ENCODE measurements at regions not wholly inside any gene's neighbourhood (a gene's known extent, or its start where the extent isn't known, plus 50 kb on each side); places are given as distances from the start of the nearest gene placed in this dataset.

DNA sequence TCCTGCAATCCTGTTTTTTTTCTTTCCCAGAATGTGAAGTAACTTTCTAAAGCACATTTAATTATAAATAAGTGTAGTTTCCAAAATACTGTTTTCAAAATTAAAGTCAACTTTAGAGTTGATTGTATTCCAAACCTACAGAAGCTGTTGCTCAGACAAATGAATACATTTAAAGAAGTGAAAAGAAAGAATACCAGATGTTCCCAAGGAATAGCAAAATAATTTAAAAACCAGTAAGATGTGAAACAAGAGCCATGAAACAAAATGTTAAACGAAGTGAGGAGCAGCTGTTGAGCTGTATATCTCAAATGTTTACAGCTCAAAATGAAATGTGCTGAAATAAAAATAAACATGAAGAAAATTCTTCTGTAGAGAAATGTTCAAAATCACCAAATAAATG is 627.4 kb upstream of the NDST4 start:
- Mint-ChIP-seq H3K27me3 (ENCODE audit: unreplicated experiment) (no peaks in the 10 kb centered on the region), H3K4me3 (ENCODE audit: low read depth, unreplicated experiment) (no peak overlapping the region), H3K9me3 (ENCODE audit: low read depth, unreplicated experiment) (no peaks in the 10 kb centered on the region), H3K36me3 (ENCODE audit: insufficient read depth, unreplicated experiment) (no peaks in the 10 kb centered on the region), H3K27ac (ENCODE audit: unreplicated experiment) (no peak overlapping the region), H3K4me1 (ENCODE audit: low read depth, unreplicated experiment) (no peaks in the 10 kb centered on the region)
- TF ChIP-seq, protein P1, sequence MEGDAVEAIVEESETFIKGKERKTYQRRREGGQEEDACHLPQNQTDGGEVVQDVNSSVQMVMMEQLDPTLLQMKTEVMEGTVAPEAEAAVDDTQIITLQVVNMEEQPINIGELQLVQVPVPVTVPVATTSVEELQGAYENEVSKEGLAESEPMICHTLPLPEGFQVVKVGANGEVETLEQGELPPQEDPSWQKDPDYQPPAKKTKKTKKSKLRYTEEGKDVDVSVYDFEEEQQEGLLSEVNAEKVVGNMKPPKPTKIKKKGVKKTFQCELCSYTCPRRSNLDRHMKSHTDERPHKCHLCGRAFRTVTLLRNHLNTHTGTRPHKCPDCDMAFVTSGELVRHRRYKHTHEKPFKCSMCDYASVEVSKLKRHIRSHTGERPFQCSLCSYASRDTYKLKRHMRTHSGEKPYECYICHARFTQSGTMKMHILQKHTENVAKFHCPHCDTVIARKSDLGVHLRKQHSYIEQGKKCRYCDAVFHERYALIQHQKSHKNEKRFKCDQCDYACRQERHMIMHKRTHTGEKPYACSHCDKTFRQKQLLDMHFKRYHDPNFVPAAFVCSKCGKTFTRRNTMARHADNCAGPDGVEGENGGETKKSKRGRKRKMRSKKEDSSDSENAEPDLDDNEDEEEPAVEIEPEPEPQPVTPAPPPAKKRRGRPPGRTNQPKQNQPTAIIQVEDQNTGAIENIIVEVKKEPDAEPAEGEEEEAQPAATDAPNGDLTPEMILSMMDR (IDR thresholded peaks at IDR 0.05; ENCODE audit: unreplicated experiment) = no peak
- CTCF ChIA-PET = no interaction called here
- DNase-seq = no peak
- intact Hi-C loops (cut with micrococcal nuclease; ENCODE audit: unreplicated experiment) = no loop called here
- no TSS peak for BruUV-seq (replicated peaks)

DNA sequence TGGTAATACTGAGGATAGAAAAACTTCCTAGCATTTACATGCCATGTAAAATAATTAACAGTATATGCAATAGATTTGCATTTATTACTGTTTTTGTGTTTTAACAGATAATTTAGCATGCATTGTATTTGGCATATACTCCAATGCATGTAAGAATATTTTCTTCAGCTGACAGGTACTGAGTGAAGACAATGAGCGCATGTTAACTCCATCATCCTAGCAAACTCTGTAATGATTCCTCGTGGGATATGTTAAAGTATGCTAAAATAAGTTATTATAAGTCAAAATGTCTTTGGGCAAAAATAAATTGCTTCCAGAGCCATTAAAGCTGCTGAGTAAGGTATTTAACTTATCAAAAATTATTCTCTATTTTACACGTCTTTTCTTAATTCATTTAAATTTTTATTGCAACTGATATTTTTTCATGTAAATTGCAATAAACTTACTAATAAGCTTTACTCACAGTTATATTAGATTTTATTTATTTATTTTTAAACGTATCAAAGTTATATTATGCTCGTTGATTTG is 616.4 kb upstream of the NDST4 start:
- no peaks in the 10 kb centered on the region for H3K4me1 Mint-ChIP-seq (ENCODE audit: low read depth, unreplicated experiment)

DNA sequence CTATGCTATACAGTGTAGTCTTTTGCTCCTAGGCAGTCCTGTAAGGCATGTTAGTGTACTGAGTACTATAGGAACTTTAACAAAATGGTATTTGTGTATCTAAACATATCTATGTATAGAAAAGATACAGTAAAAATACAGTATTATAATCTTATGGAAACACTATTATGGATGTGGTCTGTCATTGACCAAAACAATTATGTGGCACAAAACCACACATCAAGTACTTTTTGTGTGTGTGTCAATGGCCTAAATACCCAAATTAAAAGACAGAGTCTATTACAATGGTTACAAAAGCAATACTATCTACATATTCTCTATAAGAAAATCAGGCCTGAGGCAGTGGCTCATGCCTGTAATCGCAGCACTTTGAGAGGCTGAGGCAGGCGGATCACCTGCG is 610.2 kb upstream of the NDST4 start:
- CTCF ChIA-PET = no interaction called here
- DNase-seq = no peak
- BruUV-seq (replicated peaks) = no TSS peak
- TF ChIP-seq, protein P1 (IDR thresholded peaks at IDR 0.05; ENCODE audit: unreplicated experiment) = no peak
- Mint-ChIP-seq H3K27me3 (ENCODE audit: unreplicated experiment) (no peaks in the 10 kb centered on the region), H3K9me3 (ENCODE audit: low read depth, unreplicated experiment) (no peaks in the 10 kb centered on the region), H3K4me1 (ENCODE audit: low read depth, unreplicated experiment) (no peaks in the 10 kb centered on the region), H3K36me3 (ENCODE audit: insufficient read depth, unreplicated experiment) (no peaks in the 10 kb centered on the region), H3K27ac (ENCODE audit: unreplicated experiment) (no peak overlapping the region), H3K4me3 (ENCODE audit: low read depth, unreplicated experiment) (no peak overlapping the region)
- intact Hi-C loops (cut with micrococcal nuclease; ENCODE audit: unreplicated experiment) = no loop called here

More for the DNA sequence above, 616.4 kb upstream of the NDST4 start:
- no peak for DNase-seq
- intact Hi-C loops (cut with micrococcal nuclease; ENCODE audit: unreplicated experiment) = no loop called here
- BruUV-seq (replicated peaks) = no TSS peak
- Mint-ChIP-seq H3K9me3 (ENCODE audit: low read depth, unreplicated experiment) (peaks cover 3% of the 10 kb centered on the region), H3K36me3 (ENCODE audit: insufficient read depth, unreplicated experiment) (no peaks in the 10 kb centered on the region), H3K27ac (ENCODE audit: unreplicated experiment) (no peak overlapping the region), H3K27me3 (ENCODE audit: unreplicated experiment) (no peaks in the 10 kb centered on the region), H3K4me3 (ENCODE audit: low read depth, unreplicated experiment) (no peak overlapping the region)
- TF ChIP-seq, protein P1 (IDR thresholded peaks at IDR 0.05; ENCODE audit: unreplicated experiment) = no peak
- CTCF ChIA-PET = no interaction called here

DNA sequence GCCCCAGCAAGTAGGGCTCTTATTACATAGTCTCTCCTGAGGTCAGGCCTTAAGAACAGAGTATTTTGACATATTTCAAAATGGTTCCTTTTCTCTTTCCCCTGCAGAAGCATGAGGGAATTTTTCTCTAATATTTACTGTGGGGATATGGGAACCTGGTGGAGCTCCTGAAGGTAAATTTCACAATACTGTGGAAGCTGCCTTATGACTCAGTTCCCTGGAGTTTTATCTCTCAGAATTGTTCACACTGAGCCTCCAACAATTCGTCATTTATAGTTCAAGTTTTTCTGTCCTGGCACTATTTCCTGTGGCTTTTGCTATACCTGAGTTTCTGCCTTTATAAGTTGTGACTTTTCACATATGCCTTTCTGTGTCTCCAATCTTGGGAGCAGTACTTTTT is 607.2 kb upstream of the NDST4 start:
- no peak overlapping the region for H3K27ac Mint-ChIP-seq (ENCODE audit: unreplicated experiment)
- H3K27me3 Mint-ChIP-seq (ENCODE audit: unreplicated experiment) = no peaks in the 10 kb centered on the region
- no TSS peak for BruUV-seq (replicated peaks)
- TF ChIP-seq, protein P1 (IDR thresholded peaks at IDR 0.05; ENCODE audit: unreplicated experiment) = no peak
- no peaks in the 10 kb centered on the region for H3K9me3 Mint-ChIP-seq (ENCODE audit: low read depth, unreplicated experiment)
- CTCF ChIA-PET = no interaction called here
- no peaks in the 10 kb centered on the region for H3K4me1 Mint-ChIP-seq (ENCODE audit: low read depth, unreplicated experiment)
- no peak overlapping the region for H3K4me3 Mint-ChIP-seq (ENCODE audit: low read depth, unreplicated experiment)
- no peak for DNase-seq
- no peaks in the 10 kb centered on the region for H3K36me3 Mint-ChIP-seq (ENCODE audit: insufficient read depth, unreplicated experiment)
- intact Hi-C loops (cut with micrococcal nuclease; ENCODE audit: unreplicated experiment) = no loop called here
